Endometrial microvascular endothelial cells (primary cell): ENCODE measurements at regions not wholly inside any gene's neighbourhood (a gene's known extent, or its start where the extent isn't known, plus 50 kb on each side); places are given as distances from the start of the nearest gene placed in this dataset.

Experiments
- in situ Hi-C: cut with HindIII; loops from 2 replicates; pipeline ENCODE4 v1.10.0; 2017; ENCODE audit warnings: low sequenced_read_pairs, low pct_unique_long_range_greater_than_20kb; ENCODE audit errors: inconsistent ontology term

- in situ Hi-C loops: no loop called here
Observed at GRCh38 chr2:235277485-235277884, 216.4 kb upstream of the AGAP1 start.

GRCh38 chr2:235278771-235279355 is 215.0 kb upstream of the AGAP1 start:
- in situ Hi-C loops: no loop called here

DNA sequence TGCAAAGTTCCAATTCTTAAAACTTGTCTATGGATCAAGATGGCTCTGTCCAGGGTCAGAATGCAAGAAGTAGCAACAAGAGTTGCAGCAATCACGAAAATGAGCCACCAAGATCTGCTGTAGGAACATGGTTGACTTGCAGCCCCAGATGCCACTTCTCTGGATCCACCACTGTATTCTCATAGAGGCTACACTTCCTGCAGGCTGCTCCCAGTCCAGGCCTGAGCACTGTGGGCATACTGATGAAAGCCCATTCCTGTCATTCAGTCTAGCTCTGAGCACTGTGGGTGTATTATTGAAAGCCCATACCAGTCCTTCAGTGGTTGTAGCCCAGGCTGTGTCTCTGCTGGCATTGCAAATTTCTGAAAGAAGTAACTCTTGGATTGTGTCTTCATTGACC is 213.9 kb upstream of the AGAP1 start:
- in situ Hi-C loops: no loop called here

GRCh38 chr2:235283246-235283645 is 210.6 kb upstream of the AGAP1 start:
- in situ Hi-C loops: no loop called here

DNA sequence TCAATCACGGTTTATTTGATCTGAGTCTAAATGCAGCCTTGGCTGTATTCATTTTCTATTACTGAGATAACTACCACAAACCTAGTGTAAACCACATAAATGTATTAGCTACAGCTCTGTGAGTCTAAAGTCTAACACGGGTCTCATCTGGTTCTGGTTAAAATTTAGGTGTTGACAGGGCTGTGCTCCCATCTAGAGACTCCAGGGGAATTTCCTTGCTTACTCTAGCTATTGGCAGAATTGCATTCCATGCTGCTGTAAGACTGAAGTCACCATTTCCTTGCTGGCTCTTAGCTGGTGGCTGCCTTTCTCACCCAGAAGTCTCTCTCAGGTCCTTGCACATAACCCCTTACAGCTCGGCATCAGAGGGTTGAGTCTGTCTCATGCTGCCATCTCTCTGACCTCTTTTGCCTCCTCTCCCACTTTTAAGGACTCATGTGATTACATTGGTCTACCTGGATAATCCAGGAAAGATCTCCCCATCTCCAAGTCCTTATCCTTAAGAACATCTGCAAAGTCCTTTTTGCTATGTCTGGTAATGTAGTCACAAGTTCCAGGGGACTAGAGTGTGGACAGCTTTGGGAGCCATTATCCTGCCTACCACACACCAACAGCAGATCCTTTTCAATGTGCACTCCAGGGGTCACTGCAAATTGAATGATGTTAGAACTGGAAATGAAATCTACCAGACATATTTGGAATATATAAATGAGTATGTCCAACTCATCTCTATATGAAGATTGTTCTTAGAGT is 207.0 kb upstream of the AGAP1 start:
- in situ Hi-C loops: no loop called here

GRCh38 chr2:235287375-235287733 is 206.5 kb upstream of the AGAP1 start:
- in situ Hi-C loops: no loop called here

DNA sequence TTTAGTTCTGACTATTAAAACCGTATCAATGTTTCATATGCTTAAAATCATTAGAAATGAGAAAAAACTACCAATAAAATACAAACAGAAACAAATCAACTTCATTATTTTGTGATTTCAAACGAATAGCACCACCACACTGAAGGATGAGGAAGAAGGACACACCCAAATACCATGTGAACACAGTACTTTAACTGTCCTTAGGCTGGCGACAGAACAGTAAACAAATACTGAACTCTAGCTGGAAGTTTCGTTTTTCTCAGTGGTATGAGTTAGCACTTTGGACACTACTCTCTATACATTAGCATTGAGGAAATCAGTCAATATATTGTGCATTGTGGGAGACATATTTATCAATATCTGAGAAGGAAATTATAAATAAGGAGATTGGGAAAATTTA is 202.4 kb upstream of the AGAP1 start:
- in situ Hi-C loops: no loop called here

- in situ Hi-C loops: no loop called here
Observed at GRCh38 chr2:235293061-235293460, 200.8 kb upstream of the AGAP1 start.

DNA sequence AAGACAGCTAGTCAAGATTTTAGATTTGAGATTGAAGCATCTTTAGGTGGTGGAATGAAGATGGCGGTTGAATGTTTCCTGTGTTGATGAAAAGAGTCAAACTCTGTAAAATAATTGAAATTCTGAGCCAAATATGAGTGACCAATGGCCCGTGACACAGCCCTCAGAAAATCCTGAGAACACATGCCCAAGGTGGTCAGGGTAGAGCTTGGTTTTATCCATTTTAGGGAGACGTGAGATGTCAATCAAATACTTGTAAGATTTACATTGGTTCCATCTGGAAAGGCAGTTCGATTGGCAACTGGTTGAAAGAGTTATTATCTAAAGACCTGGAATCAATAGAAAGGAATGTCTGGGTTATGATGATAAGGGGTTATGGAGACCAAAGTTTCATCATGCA is 198.0 kb upstream of the AGAP1 start:
- in situ Hi-C loops: no loop called here

DNA sequence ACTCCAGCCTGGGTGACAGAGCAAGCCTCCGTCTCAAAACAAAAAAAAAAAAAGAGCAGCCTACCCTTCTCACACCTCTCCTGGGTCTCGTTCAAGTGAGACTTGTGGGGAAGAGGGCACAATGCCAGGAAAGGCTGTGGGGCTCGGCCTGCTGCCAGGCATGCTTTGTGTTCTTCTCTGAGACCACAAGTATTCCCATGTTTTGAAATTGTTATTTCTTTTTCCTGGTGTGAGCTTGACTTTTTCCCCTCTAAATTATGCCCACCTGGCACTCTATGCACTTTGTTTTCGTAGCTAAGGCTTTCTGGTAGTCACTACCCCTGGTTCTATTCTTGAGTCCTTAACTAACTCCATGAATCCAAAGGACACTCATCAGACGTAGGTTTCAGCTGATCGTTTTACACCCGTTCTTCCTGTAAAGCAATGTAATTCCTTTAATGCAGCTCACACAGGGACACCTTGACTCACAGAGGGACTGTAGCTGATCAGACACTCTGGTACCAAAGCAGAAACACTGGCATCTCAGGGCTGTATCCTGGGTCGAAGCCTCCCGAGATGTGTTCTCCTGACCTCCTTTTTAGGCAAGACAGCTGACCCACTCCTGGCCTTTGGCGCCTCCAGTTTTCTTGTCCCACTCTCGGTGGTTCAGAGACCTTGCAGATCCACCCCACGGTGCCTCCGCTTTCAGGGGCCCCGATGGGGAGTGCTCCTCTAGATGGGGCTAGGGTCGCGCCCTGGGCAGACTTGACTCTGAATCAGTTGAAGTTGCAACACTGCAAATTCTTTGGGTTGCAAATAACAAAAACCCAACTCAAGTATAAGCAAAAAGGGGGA is 193.3 kb upstream of the AGAP1 start:
- in situ Hi-C loops: no loop called here

- in situ Hi-C loops: no loop called here
Observed at GRCh38 chr2:235301202-235302076, 192.4 kb upstream of the AGAP1 start.

DNA sequence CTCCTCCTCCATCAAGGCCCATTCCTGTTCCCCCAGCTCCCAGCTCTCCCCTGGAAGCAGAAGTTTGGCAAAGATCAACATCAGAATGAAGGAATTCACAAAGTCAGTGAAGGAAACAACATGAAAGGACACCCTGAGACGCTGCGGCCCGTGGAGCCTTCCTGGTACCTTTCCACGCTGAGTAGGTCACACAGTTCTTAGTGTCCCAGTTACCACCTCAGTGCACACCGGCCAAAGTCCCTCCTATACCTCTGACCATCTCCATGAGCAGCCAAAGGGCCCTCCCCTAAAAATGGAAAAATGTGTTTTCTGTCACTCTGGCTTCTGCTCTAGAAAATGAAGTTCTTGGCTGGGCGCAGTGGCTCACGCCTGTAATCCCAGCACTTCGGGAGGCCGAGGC is 191.6 kb upstream of the AGAP1 start:
- in situ Hi-C loops: no loop called here

DNA sequence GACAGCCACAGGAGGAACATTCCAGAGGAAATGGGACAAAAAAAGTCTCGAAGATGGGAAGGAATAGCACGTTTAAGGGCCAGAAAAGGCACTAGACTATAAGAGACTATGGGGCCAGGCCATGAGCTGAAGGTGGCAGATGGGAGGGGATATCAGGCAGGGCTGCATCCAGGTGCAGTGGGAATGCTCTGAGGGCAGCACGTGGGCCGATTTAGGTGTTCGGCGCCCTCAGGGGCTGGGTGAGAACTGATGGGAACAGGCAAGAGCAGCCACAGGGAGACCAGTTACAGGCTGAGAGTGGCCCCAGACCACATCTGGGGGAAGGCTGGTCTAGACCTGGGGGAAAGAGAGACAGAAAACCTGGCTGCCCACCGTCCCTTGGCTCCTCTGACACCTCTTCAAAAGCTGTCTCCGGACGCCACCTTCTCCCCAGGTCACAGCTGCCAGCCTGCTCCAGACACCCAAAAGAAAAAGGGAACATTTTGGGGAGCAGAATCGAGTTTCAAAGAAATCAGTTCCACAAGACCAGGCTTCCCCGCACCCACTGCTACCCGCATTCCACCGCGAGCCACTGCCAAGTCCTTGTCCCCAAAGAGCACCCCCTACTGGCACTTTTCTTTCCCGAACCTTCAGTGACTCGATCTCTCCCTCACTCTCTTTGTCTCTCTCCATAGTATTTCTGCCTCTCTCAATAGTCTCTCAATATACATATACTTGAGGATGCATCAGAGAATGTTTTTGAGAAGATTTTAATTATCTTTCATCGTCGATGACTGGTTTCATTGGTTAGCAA is 190.1 kb upstream of the AGAP1 start:
- in situ Hi-C loops: no loop called here

- in situ Hi-C loops: no loop called here
Observed at GRCh38 chr2:235305678-235306077, 188.2 kb upstream of the AGAP1 start.

DNA sequence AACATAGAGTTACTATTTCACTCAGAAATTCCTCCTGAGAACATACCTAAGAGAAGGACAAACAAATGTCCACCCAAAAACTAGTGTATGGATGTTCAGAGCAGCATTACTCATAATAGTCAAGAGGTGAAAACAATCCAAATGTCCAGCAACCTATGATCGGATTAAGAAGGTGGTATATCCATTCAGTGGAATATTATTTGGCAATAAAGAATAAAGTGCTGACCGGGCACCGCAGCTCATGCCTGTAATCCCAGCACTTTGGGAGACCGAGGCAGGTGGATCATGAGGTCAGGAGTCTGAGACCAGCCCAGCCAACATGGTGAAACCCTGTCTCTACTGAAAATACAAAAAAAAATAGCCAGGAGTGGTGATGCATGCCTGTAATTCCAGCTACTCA is 182.8 kb upstream of the AGAP1 start:
- in situ Hi-C loops: loop anchor here (10.0 kb wide), 1 partner anchor 224 kb away; no protein-coding TSS in a partner anchor

DNA sequence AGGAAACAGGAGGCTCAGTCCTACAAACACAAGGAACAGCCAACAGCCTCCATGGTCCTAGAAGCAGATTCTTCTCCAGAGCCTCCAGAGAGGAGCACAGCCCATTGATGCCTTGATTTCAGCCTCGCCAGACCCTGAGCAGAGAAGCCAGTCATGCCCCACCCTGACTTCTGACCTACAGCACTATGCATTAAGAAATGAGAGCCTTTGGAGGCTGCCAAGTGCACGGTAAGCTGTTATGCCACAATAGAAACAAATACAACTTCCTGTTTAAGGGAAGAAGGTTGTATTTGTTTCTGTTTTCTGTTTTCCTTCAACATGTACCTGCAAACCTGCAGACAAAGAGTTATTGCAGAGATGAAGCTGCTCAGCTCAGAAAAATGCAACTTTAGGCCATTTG is 181.3 kb upstream of the AGAP1 start:
- in situ Hi-C loops: loop anchor here (10.0 kb wide), 1 partner anchor 222 kb away; no protein-coding TSS in a partner anchor

- in situ Hi-C loops: loop anchor here (10.0 kb wide), 1 partner anchor 220 kb away; no protein-coding TSS in a partner anchor
Observed at GRCh38 chr2:235314371-235314930, 179.4 kb upstream of the AGAP1 start.

GRCh38 chr2:235319095-235319494 is 174.7 kb upstream of the AGAP1 start:
- in situ Hi-C loops: loop anchor here (10.0 kb wide), 1 partner anchor 216 kb away; no protein-coding TSS in a partner anchor
